AG04450 (cell line): ENCODE measurements at regions not wholly inside any gene's neighbourhood (a gene's known extent, or its start where the extent isn't known, plus 50 kb on each side); places are given as distances from the start of the nearest gene placed in this dataset.

Source experiments
- CTCF ChIA-PET: fragments of 300-600, 350-600 bp; formaldehyde crosslinking; extraction: SDS; loops from one replicate; lab custom pipeline; 2022; ENCODE audit warnings: antibody characterized with exemption, inconsistent platforms; lab: Charles Lee
- POLR2A ChIA-PET: fragments of 350-600 bp; formaldehyde crosslinking; extraction: SDS; loops from one replicate; lab custom pipeline; 2021; ENCODE audit warnings: antibody characterized with exemption, inconsistent platforms; lab: Yijun Ruan, JAX
- DNase-seq: peaks from one replicate; pipeline ENCODE4 v3.0.0-alpha.2; 2011; ENCODE audit warnings: low read depth, low spot score
- H3K27ac ChIP-seq: one replicate; pipeline ENCODE4 v1.5.1; 2012; ENCODE audit warnings: low read depth, low read length, control low read depth
- H3K27me3 ChIP-seq: one replicate; pipeline ENCODE4 v1.6.0; 2012; ENCODE audit warnings: low read length; ENCODE audit not compliant: control insufficient read depth, insufficient read depth
- H3K4me3 ChIP-seq: 2 replicates; pipeline ENCODE4 v1.5.1; 2011; ENCODE audit warnings: mild to moderate bottlenecking, low read depth, low read length, control low read depth
- H3K9me3 ChIP-seq: 2 replicates; pipeline ENCODE4 v1.5.1; 2012; ENCODE audit warnings: low read length; ENCODE audit not compliant: control insufficient read depth, insufficient read depth
- TF ChIP-seq, protein P1 (sequence below): IDR thresholded peaks from 2 replicates; pipeline ENCODE4 v1.5.1; 2011; ENCODE audit warnings: low read depth, low read length, control low read depth, inconsistent platforms

DNA sequence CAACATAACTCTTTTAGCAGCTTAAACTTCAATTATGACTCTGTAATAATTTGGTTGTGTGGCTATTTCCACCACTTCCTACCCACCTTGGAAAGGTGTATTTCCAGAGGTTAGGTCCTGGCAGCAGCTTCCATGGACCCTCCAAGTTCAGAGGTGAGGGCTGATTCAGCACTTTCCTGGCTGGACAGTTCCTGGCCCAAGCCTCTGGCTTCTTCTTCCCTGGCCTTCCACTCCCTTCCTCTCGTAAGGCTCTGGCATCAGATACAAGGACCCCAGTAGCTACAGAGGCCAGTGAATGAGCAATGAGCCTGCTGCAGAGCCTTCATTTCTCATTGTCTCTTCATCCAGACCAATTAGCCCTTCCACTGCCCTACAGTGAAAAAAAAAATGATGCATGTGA is 98.1 kb upstream of the KIRREL3 start:
- CTCF ChIA-PET = no interaction called here

DNA sequence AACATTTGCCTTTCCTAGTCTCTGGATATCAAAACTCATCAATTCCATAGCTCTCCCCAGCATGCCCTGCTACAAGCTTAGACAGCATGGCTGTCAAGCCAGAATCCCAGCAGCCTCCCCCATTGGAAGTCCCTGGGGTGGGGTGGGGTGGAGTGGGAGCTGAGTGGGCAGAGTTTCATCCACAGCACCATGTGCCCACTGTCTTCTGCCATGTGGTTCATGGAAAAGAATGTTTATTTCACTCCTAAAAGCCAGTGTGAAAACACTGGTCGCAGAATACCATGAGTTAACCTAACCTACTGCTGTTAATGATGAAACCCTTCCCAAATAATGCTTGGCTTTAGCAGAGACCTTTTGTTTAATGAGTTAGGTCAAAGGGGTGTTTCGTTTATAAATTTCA is 80.2 kb upstream of the KIRREL3 start:
- ChIA-PET POLR2A (no interaction called here), CTCF (no interaction called here)

More for the DNA sequence above, 98.1 kb upstream of the KIRREL3 start:
- Histone ChIP-seq H3K4me3 (no peak overlapping the region), H3K27ac (no peak overlapping the region), H3K27me3 (peaks cover 2% of the 10 kb centered on the region), H3K9me3 (no peaks in the 10 kb centered on the region)
- POLR2A ChIA-PET = no interaction called here
- TF ChIP-seq, protein P1, sequence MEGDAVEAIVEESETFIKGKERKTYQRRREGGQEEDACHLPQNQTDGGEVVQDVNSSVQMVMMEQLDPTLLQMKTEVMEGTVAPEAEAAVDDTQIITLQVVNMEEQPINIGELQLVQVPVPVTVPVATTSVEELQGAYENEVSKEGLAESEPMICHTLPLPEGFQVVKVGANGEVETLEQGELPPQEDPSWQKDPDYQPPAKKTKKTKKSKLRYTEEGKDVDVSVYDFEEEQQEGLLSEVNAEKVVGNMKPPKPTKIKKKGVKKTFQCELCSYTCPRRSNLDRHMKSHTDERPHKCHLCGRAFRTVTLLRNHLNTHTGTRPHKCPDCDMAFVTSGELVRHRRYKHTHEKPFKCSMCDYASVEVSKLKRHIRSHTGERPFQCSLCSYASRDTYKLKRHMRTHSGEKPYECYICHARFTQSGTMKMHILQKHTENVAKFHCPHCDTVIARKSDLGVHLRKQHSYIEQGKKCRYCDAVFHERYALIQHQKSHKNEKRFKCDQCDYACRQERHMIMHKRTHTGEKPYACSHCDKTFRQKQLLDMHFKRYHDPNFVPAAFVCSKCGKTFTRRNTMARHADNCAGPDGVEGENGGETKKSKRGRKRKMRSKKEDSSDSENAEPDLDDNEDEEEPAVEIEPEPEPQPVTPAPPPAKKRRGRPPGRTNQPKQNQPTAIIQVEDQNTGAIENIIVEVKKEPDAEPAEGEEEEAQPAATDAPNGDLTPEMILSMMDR = no peak
- no peak for DNase-seq

DNA sequence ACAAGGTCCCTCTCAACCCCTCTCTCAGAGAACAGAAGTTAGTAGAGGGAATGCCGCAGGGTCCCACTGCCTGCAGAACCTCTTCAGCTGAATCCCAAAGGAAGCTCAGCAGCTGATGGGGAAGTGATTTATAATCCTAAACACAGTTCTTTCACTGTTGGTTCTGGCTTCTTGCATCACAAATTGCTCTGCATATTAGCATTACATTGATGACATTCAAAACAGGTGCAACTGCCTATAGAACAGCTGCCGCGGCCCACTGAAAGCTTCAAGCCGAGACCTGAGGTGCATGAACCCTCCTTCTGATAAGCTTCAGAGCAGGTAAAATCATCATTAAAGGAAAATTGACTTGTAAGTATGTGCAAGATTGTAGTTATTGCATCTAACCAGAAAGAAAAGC is 75.2 kb upstream of the KIRREL3 start:
- ChIA-PET CTCF (interaction anchor here (3.8 kb wide), 1 partner anchor 359 kb away, joined by 32 read pairs; no protein-coding TSS in a partner anchor), POLR2A (no interaction called here)
- TF ChIP-seq, protein P1 = no peak
- Histone ChIP-seq H3K9me3 (no peaks in the 10 kb centered on the region), H3K4me3 (no peak overlapping the region), H3K27me3 (peaks cover 11% of the 10 kb centered on the region), H3K27ac (no peak overlapping the region)
- DNase-seq = no peak

More for the DNA sequence above, 80.2 kb upstream of the KIRREL3 start:
- H3K4me3 ChIP-seq = no peak overlapping the region
- no peak for DNase-seq
- H3K27me3 ChIP-seq = peaks cover 10% of the 10 kb centered on the region
- no peak overlapping the region for H3K27ac ChIP-seq
- H3K9me3 ChIP-seq = no peaks in the 10 kb centered on the region
- TF ChIP-seq, protein P1 = no peak

DNA sequence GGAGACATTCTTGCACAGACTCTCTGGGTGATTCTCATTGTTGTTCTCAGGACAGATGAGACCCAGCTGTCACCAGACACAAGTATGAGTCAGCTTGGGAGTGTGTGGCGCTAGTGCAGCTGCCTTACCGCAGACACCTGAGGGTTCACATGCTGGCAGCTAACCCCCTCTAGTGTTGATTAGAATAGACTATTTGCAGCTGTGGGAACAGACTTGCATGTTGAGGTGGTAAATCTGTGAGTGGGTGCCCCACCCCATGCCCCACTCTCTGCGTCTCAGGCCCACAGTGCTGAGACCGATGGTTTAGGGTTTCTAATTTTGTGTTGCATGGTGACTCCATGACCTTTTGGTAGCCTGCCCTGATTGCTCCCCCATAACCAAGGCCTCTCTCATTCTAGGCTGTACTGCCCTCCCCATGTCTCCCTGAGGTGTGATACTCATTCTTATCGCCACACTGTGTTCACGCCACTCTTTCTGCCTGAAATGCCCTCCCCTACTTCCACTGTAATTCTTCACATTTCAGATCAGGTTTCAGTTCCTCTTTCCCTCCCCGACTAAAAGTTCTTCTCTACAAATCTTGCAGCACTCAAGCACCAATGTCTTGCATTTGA is 73.7 kb upstream of the KIRREL3 start:
- CTCF ChIA-PET = interaction anchor here (1.5 to 3.8 kb wide), 4 partner anchors 16 to 633 kb away, joined by 3 to 32 read pairs (median 10); no protein-coding TSS in a partner anchor
- Histone ChIP-seq H3K27me3 (peaks cover 13% of the 10 kb centered on the region), H3K27ac (no peak overlapping the region), H3K9me3 (no peaks in the 10 kb centered on the region), H3K4me3 (no peak overlapping the region)
- peak; percentile 26 for DNase-seq
- POLR2A ChIA-PET = no interaction called here
- TF ChIP-seq, protein P1 = peak; percentile 48

DNA sequence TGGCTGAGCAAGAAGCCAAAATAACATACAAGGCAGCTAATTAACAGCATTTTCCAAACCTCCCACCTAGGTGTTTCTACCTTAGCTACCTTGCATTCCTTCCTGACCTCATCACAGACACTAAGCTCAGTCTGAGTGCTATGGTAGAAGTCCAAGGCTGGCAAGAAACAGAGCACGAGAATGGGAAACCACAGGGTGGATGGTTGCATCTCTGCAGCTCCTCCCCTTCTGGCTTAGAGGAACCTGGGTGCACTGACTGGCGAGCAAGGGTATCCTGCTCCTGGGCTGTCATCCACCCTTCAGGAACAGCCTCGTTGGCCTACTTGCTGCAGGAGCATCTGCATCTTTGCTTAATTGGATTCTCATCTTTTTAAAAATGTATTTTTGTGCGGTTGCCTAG is 73.1 kb upstream of the KIRREL3 start:
- H3K27ac ChIP-seq = no peak overlapping the region

More for the DNA sequence above, 73.1 kb upstream of the KIRREL3 start:
- POLR2A ChIA-PET = no interaction called here
- Histone ChIP-seq H3K9me3 (no peaks in the 10 kb centered on the region), H3K27me3 (peaks cover 13% of the 10 kb centered on the region), H3K4me3 (no peak overlapping the region)
- CTCF ChIA-PET = interaction anchor here (1.5 to 3.8 kb wide), 4 partner anchors 16 to 633 kb away, joined by 3 to 32 read pairs (median 10); no protein-coding TSS in a partner anchor
- TF ChIP-seq, protein P1 = no peak
- DNase-seq = no peak
